ENCODE measurements at regions not wholly inside any gene's neighbourhood (a gene's known extent, or its start where the extent isn't known, plus 50 kb on each side); places are given as distances from the start of the nearest gene placed in this dataset.

- H3K23ac ChIP-seq (ENCODE audit: insufficient read length, low read depth, low read length), result no peak overlapping the region
- H3T11ph ChIP-seq (ENCODE audit: low read length), result peak overlapping the region; percentile 59
- H4K91ac ChIP-seq (ENCODE audit: insufficient read length, low read depth, low read length), result no peak overlapping the region
- Mint-ChIP-seq H3K9me3 (peaks cover 4 to 8% of the 10 kb centered on the region in 2 experiments; a peak in 4 of 5 replicates), H3K36me3 (ENCODE audit: insufficient read depth in 1 of 3, low read depth in 3 of 3) (peaks cover 0 to 8% (median 3%) of the 10 kb centered on the region in 3 experiments; a peak in 4 of 7 replicates), H3K4me1 (peaks cover 25 to 26% of the 10 kb centered on the region in 2 experiments), H3K27me3 (ENCODE audit: low read depth) (no peaks in the 10 kb centered on the region; the same call in 1 of the 2 replicates), H3K27ac (peak overlapping the region in 1 of 3 experiments; percentile 21; a peak in 1 of 7 replicates), H3K4me3 (no peak overlapping the region)
- H2BK120ac ChIP-seq (ENCODE audit: low read depth, low read length, poor library complexity, severe bottlenecking), result no peak overlapping the region
- H2BK5ac ChIP-seq (ENCODE audit: insufficient read length, low read length), result no peak overlapping the region
- no peak for DNase-seq
- H4K5ac ChIP-seq (ENCODE audit: insufficient read length, low read depth, low read length), result no peak overlapping the region
- H3K9ac ChIP-seq (ENCODE audit: extremely low read depth, insufficient read length, low read length), result no peak overlapping the region
- no peaks in the 10 kb centered on the region for H4K20me1 ChIP-seq (ENCODE audit: control insufficient read depth, insufficient read depth, insufficient read length)
- no peaks in the 10 kb centered on the region for H3K79me1 ChIP-seq (ENCODE audit: insufficient read depth, low read depth, low read length, poor library complexity, severe bottlenecking)
- no peaks in the 10 kb centered on the region for H3K9me3 ChIP-seq (ENCODE audit: control insufficient read depth, low read depth, low read length)
- no peak overlapping the region for H3K4me2 ChIP-seq (ENCODE audit: insufficient read depth, insufficient read length, low read length)
- H3K4ac ChIP-seq (ENCODE audit: low read depth, low read length), result no peak overlapping the region
- no peak overlapping the region for H2BK12ac ChIP-seq (ENCODE audit: insufficient read length, low read depth, low read length)
- H2BK15ac ChIP-seq (ENCODE audit: low read depth, low read length), result no peak overlapping the region
- no peak overlapping the region for H2AK5ac ChIP-seq (ENCODE audit: insufficient read length, low read length)
- no peaks in the 10 kb centered on the region; the same call in 1 of the 2 replicates for H3K4me1 ChIP-seq (ENCODE audit: insufficient read depth, low read length)
- H3K27me3 ChIP-seq (ENCODE audit: insufficient read depth, low read length), result no peaks in the 10 kb centered on the region
- no peak overlapping the region for H4K8ac ChIP-seq (replicated peaks; ENCODE audit: insufficient read length, low read depth, low read length)
- H3K23me2 ChIP-seq (ENCODE audit: insufficient read length, low read depth, low read length, poor library complexity, severe bottlenecking), result no peaks in the 10 kb centered on the region
- no peak overlapping the region for H3K14ac ChIP-seq (ENCODE audit: insufficient read depth, low read length)
- TF ChIP-seq CTCF (conservative IDR thresholded peaks at IDR 0.05), result no peak
- H3K18ac ChIP-seq (ENCODE audit: insufficient read length, low read depth, low read length), result no peak overlapping the region
- no peak overlapping the region for H2AFZ ChIP-seq (ENCODE audit: low read length)
- WGBS (ENCODE audit: extremely low coverage, insufficient read length, low lambda C conversion rate), result no CpG with 5 or more reads among the region's 3 CpGs
- no peaks in the 10 kb centered on the region for H3K79me2 ChIP-seq (ENCODE audit: insufficient read depth, low read length)
- no peak overlapping the region for H3K56ac ChIP-seq (ENCODE audit: insufficient read length, low read depth, low read length)
- no peak overlapping the region for H2BK20ac ChIP-seq (ENCODE audit: low read depth, low read length, poor library complexity, severe bottlenecking)
- no peak overlapping the region for H3K27ac ChIP-seq (ENCODE audit: insufficient read length, low read depth, low read length)
Observed at GRCh38 chr10:123544986-123545385, 121.2 kb upstream of the GPR26 start.

Data from H9 (cell line).